ENCODE measurements at regions not wholly inside any gene's neighbourhood (a gene's known extent, or its start where the extent isn't known, plus 50 kb on each side); places are given as distances from the start of the nearest gene placed in this dataset.

DNA sequence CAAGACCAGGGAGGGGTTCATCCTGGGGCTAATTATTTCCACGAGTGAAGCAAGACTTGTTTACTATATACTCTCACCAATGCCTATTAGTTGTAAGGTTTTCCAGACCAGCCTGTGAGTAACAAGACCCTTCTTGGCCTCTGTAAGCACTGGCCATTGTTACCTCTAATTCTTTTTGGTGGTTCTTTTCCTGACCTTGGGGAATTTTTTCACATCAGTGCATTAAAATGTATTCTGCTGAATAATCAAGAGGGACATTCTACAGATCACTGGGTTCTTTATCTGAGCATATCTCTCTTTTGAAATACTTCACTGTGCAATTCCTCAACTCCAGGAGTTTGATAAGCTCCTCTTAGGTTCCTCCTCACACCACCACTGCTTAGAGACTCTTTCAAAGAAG lies 909.9 kb upstream of the ACVR2A start:
- no peak overlapping the region for H3K27ac ChIP-seq (ENCODE audit: low read depth, low read length)
- H3K4me3 ChIP-seq (replicated peaks in 1 of 2; ENCODE audit: low read depth in 1 of 2, low read length in 2 of 2): no peak overlapping the region
- ChIA-PET CTCF (no interaction called here), POLR2A (no interaction called here), RAD21 (ENCODE audit: low non-redundant PET in 1 of 2, low total read pairs in 2 of 2, uncharacterized antibody in 2 of 2, unreplicated experiment in 2 of 2) (no interaction called here)
- DNase-seq (ENCODE audit: low read depth, low spot score) (no peak), ATAC-seq (no peak)
- no peaks in the 10 kb centered on the region for H3K27me3 ChIP-seq (ENCODE audit: insufficient read depth, low read length)
- 0 out of 4 replicates have a peak, but pooled peaks cover 0 to 4% of the 10 kb centered on the region in 2 experiments for H3K9me3 ChIP-seq (ENCODE audit: control insufficient read depth in 1 of 2, insufficient read depth in 1 of 2, low read depth in 1 of 2, low read length in 2 of 2)
- no peak overlapping the region for H2AFZ ChIP-seq (ENCODE audit: low read depth, low read length, poor library complexity, severe bottlenecking)
- H3K4me2 ChIP-seq (ENCODE audit: low read length): no peak overlapping the region
- no TSS peak for BruUV-seq (replicated peaks)
- no peaks in the 10 kb centered on the region for H4K20me1 ChIP-seq (ENCODE audit: insufficient read depth)
- no peaks in the 10 kb centered on the region for H3K79me2 ChIP-seq (ENCODE audit: insufficient read depth, low read length)
- 0 out of 4 replicates have a peak, but pooled peaks cover 0 to 2% of the 10 kb centered on the region in 2 experiments for H3K4me1 ChIP-seq (ENCODE audit: control insufficient read depth in 1 of 2, insufficient read depth in 2 of 2, low read length in 2 of 2)
- intact Hi-C loops (cut with micrococcal nuclease): no loop called here
- no peaks in the 10 kb centered on the region for H3K36me3 ChIP-seq (ENCODE audit: control insufficient read depth in 1 of 2, insufficient read depth in 2 of 2, low read length in 2 of 2)
- H3K9ac ChIP-seq (ENCODE audit: low read length): no peak overlapping the region
- H3K9me2 ChIP-seq (ENCODE audit: insufficient read depth): no peaks in the 10 kb centered on the region
- TF ChIP-seq CEBPB (IDR thresholded peaks at IDR 0.05; ENCODE audit: low read depth): no peak
- TF ChIP-seq JUND (IDR thresholded peaks at IDR 0.05): no peak
- TF ChIP-seq RAD21 (IDR thresholded peaks at IDR 0.05; ENCODE audit: low read depth): no peak

DNA sequence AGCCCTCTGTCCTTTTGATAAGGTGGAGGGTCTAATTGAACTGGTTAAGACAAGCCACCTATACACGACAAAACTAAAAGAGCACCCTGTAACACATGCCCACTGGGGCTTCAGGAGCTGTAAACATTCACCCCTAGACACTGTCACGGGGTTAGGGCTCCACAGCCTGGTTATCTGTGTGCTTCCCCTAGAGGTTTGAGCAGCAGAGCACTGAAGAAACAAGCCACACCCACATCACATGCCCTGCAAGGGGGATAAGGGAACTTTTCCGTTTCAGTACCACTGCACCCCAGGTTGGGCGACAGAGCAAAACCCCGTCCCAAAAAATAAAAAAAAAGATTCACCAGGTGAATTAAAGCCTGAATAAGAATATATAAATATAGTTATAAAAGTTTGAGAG lies 913.7 kb upstream of the ACVR2A start:
- no peaks in the 10 kb centered on the region for H3K27me3 ChIP-seq (ENCODE audit: insufficient read depth, low read length)
- H3K9ac ChIP-seq (ENCODE audit: low read length): no peak overlapping the region
- TF ChIP-seq SIN3A (IDR thresholded peaks at IDR 0.05; ENCODE audit: low read depth) (no peak), TCF7L2 (IDR thresholded peaks at IDR 0.05; ENCODE audit: borderline replicate concordance, extremely low read depth, insufficient read depth, insufficient read length) (no peak), EGR1 (IDR thresholded peaks at IDR 0.05; ENCODE audit: low read depth) (no peak), RAD21 (IDR thresholded peaks at IDR 0.05; ENCODE audit: low read depth) (no peak), CEBPB (IDR thresholded peaks at IDR 0.05; ENCODE audit: low read depth) (no peak), POLR2A (IDR thresholded peaks at IDR 0.05; ENCODE audit: borderline replicate concordance, extremely low read depth, insufficient read depth, insufficient read length) (no peak), MAX (IDR thresholded peaks at IDR 0.05) (no peak), ELF1 (IDR thresholded peaks at IDR 0.05; ENCODE audit: borderline replicate concordance, low read depth) (no peak), EZH2 (IDR thresholded peaks at IDR 0.05) (no peak), ZFX (IDR thresholded peaks at IDR 0.05) (no peak), SRF (IDR thresholded peaks at IDR 0.05; ENCODE audit: low read depth) (no peak)
- TF ChIP-seq, protein P1, sequence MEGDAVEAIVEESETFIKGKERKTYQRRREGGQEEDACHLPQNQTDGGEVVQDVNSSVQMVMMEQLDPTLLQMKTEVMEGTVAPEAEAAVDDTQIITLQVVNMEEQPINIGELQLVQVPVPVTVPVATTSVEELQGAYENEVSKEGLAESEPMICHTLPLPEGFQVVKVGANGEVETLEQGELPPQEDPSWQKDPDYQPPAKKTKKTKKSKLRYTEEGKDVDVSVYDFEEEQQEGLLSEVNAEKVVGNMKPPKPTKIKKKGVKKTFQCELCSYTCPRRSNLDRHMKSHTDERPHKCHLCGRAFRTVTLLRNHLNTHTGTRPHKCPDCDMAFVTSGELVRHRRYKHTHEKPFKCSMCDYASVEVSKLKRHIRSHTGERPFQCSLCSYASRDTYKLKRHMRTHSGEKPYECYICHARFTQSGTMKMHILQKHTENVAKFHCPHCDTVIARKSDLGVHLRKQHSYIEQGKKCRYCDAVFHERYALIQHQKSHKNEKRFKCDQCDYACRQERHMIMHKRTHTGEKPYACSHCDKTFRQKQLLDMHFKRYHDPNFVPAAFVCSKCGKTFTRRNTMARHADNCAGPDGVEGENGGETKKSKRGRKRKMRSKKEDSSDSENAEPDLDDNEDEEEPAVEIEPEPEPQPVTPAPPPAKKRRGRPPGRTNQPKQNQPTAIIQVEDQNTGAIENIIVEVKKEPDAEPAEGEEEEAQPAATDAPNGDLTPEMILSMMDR (IDR thresholded peaks at IDR 0.05 in 2 of 3, conservative IDR thresholded peaks at IDR 0.05 in 1 of 3; ENCODE audit: borderline replicate concordance in 1 of 3, insufficient read depth in 1 of 3, low read depth in 2 of 3, low read length in 2 of 3): no peak
- TF ChIP-seq, protein P2, sequence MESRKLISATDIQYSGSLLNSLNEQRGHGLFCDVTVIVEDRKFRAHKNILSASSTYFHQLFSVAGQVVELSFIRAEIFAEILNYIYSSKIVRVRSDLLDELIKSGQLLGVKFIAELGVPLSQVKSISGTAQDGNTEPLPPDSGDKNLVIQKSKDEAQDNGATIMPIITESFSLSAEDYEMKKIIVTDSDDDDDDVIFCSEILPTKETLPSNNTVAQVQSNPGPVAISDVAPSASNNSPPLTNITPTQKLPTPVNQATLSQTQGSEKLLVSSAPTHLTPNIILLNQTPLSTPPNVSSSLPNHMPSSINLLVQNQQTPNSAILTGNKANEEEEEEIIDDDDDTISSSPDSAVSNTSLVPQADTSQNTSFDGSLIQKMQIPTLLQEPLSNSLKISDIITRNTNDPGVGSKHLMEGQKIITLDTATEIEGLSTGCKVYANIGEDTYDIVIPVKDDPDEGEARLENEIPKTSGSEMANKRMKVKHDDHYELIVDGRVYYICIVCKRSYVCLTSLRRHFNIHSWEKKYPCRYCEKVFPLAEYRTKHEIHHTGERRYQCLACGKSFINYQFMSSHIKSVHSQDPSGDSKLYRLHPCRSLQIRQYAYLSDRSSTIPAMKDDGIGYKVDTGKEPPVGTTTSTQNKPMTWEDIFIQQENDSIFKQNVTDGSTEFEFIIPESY (IDR thresholded peaks at IDR 0.05; ENCODE audit: extremely low read depth, insufficient replicate concordance, low read length): no peak
- ChIA-PET CTCF (no interaction called here), POLR2A (no interaction called here), RAD21 (ENCODE audit: low non-redundant PET in 1 of 2, low total read pairs in 2 of 2, uncharacterized antibody in 2 of 2, unreplicated experiment in 2 of 2) (no interaction called here)
- DNase-seq (ENCODE audit: low read depth, low spot score) (no peak), ATAC-seq (peak; percentile 77)
- H3K9me2 ChIP-seq (ENCODE audit: insufficient read depth): no peaks in the 10 kb centered on the region
- no peaks in the 10 kb centered on the region for H3K79me2 ChIP-seq (ENCODE audit: insufficient read depth, low read length)
- 0 out of 4 replicates have a peak, but pooled peaks cover 0 to 2% of the 10 kb centered on the region in 2 experiments for H3K4me1 ChIP-seq (ENCODE audit: control insufficient read depth in 1 of 2, insufficient read depth in 2 of 2, low read length in 2 of 2)
- H3K36me3 ChIP-seq (ENCODE audit: control insufficient read depth in 1 of 2, insufficient read depth in 2 of 2, low read length in 2 of 2): no peaks in the 10 kb centered on the region
- BruUV-seq (replicated peaks): no TSS peak
- peak overlapping the region; percentile 53 for H2AFZ ChIP-seq (ENCODE audit: low read depth, low read length, poor library complexity, severe bottlenecking)
- no peak overlapping the region for H3K4me2 ChIP-seq (ENCODE audit: low read length)
- H3K4me3 ChIP-seq (replicated peaks in 1 of 2; ENCODE audit: low read depth in 1 of 2, low read length in 2 of 2): no peak overlapping the region
- no peaks in the 10 kb centered on the region for H4K20me1 ChIP-seq (ENCODE audit: insufficient read depth)
- 0 out of 4 replicates have a peak, but pooled peaks cover 0 to 4% of the 10 kb centered on the region in 2 experiments for H3K9me3 ChIP-seq (ENCODE audit: control insufficient read depth in 1 of 2, insufficient read depth in 1 of 2, low read depth in 1 of 2, low read length in 2 of 2)
- intact Hi-C loops (cut with micrococcal nuclease): no loop called here
- H3K27ac ChIP-seq (ENCODE audit: low read depth, low read length): no peak overlapping the region
